Kidney glomerular epithelial cell (primary cell): ENCODE measurements at regions not wholly inside any gene's neighbourhood (a gene's known extent, or its start where the extent isn't known, plus 50 kb on each side); places are given as distances from the start of the nearest gene placed in this dataset.

Experiments used
- DNase-seq: peaks from one replicate; lab custom pipeline; 2025; lab: John Stamatoyannopoulos, UW

GRCh38 chr10:89153971-89154370 lies 53.1 kb downstream of the CH25H start:
- DNase-seq: no peak

GRCh38 chr10:89153116-89153515 lies 54.0 kb downstream of the CH25H start:
- DNase-seq: no peak

- no peak for DNase-seq
These were observed 55.3 kb downstream of the CH25H start for GRCh38 chr10:89151857-89152256.

- no peak for DNase-seq
These were observed 59.1 kb downstream of the CH25H start for GRCh38 chr10:89148061-89148460.

DNA sequence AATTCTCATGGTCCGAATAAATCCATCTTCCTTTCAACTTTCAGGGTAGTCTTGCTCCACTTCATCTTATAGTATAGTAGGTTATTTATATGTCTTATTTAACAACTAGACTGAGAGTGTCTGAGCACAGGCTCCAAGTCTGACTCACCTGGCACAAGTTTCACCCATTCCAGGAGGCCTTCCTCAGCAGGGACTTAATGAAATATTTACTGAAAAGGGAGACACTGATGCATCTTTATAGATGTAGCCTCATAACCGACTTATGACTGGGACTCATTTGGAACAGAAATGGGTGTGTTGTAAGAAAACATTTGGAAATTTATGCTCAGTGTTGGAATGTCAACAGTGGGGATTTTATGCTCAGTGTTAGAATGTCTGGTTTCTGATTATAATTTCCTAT lies 59.9 kb downstream of the CH25H start:
- peak; percentile 5 for DNase-seq

GRCh38 chr10:89144836-89145235 lies 62.3 kb downstream of the CH25H start:
- no peak for DNase-seq

GRCh38 chr10:89142590-89142989 lies 64.5 kb downstream of the CH25H start:
- DNase-seq: no peak

GRCh38 chr10:89138755-89139490 lies 68.2 kb downstream of the CH25H start:
- DNase-seq: no peak

DNA sequence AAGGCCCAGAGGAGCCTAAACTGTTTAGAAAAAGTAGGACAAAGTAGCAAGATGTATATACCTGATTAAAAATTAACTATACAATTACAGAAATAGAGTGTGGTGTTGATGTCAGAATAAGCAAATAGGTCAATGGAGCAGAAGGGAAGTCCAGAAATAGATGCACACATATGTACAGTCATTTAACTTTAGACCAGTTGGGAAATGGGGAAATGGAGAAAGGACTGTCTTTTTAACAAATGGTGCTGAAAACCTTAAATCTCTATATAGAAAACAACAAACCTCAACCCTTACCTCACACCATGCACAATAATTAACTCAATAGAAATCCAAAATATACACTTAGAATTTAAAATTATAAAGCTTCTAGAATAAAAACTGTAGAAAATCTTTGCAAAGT lies 72.2 kb downstream of the CH25H start:
- no peak for DNase-seq

DNA sequence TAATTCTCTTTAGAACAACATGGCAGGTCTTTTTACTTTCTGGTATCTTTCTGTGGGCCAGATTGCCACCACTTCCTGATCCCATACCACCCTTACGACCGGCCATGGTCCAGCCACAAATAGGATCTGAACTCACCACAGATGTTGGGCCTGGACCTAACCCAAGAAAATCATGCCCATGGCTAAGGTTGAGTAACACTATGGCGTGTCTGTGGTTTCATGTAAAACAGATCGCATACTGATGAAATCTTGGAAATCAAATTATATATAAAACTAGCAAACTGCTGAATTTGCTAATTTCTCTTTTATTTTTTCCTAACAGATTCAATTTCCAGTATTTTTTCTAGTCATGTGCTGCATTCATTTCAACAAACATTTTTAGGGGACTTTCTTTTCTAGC lies 77.2 kb downstream of the CH25H start:
- DNase-seq: no peak

GRCh38 chr10:89122433-89123051 lies 84.6 kb downstream of the CH25H start:
- no peak for DNase-seq

DNA sequence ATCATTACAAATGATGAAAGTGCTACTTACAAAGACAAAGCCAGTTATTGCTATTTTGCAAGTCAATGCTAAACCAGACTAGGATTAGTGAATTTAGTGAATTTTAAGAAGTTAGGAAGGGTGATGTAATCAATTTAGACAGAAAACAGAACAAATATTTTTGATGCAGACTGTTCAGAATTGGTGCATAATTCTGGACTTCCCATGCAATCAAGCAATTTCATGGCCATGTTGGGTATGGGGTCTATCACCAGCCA lies 85.4 kb downstream of the CH25H start:
- DNase-seq: no peak

- peak; percentile 41 for DNase-seq
These were observed 86.0 kb downstream of the CH25H start for GRCh38 chr10:89120931-89121763.

DNA sequence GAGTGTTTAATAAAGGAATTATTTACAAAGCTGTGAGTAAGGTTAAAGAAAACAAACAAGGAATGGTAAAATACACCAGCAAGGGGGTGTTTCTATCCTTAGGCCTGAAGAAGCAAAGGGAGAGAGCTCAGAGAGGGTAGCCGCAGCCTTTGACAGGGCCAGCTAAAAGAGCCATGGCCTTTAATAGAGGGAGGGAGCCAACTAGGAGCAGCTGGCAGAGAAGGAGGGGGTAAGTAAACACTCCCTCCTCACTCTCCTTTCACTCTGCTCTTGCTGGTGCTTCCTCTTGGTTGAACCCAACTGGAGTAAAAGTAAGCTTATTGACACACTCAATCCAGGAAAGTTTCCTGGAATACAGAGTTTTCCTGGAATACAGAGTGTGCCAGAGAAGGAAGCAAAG lies 87.5 kb downstream of the CH25H start:
- DNase-seq: no peak

GRCh38 chr10:89118091-89118490 lies 89.0 kb downstream of the CH25H start:
- DNase-seq: peak; percentile 73

- peak; percentile 77 for DNase-seq
These were observed 91.1 kb downstream of the CH25H start for GRCh38 chr10:89115876-89116627.

DNA sequence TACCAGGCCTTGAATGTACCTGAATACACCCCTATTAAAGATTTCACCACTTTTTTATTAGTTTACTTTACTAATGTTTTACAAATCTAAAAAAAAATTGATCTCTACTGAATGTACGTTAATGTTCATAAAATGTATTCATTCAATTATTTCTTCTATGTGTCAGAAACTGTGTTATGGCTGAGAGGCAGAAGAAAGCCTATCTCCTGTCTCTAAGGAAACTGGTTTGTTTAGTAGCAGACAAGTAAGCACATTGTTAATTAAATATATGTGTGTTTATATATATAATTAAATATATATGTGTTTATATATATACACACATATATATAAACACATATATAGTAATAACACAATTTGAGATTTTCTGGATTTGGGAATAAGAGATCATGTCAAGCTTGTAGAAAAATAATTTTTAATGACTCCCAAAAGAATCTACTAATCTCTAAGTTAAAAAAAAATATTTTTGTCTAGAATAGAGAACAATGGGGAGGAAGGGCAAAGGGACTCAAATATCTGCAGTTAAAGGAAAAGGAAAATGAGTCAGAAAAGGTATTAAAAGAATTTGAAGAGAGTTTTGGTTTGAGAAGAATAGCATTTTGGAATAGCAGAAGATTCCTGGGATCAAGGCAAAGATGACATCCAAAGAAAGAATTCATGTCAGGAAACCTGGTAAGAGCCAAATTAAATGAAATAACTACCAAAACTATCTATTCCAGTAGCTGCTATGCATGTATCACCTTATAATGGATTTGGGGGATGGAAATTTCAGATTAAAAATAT lies 92.1 kb downstream of the CH25H start:
- DNase-seq: no peak

GRCh38 chr10:89102735-89103134 lies 104.4 kb downstream of the CH25H start:
- DNase-seq: no peak

DNA sequence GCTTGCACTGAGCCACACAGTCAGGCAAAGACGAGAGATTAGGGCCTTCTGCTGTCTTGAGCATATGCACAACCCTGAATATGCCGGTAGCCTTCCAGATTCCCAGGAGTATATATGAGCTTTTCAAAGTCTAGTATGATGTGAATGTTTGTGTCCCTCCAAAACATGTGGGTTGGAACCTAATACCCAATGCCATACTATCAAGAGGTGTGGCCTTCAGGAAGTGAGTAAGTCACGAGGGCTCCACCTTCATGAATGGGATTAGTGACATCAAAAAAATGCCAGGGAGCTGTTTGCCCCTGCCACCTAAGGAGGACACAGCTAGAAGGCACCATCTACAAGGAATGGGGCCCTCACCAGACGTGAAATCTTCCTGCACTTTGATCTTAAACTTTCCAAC lies 105.2 kb downstream of the CH25H start:
- DNase-seq: no peak

- DNase-seq: no peak
These were observed 106.4 kb downstream of the CH25H start for GRCh38 chr10:89100680-89101079.

DNA sequence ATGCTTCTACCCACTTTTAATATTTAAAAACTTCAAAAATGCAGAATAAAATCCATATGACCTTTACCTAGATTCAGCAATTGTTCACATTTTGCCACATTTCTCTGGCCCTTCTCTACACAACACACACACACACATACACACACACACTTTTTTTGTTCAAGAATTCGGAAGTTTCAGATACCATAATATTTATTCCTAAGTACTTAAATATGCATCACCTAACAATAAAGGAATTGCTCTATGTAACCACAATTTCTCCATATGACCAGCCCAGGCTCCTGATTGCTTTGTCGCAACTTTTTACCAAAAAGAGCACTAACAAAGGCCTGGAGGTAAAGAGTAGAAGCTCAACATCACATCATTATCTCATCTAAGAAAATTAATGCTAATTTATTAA lies 106.6 kb downstream of the FAS start:
- DNase-seq: no peak
